Omental fat pad (tissue), 3 donors: ENCODE measurements at regions not wholly inside any gene's neighbourhood (a gene's known extent, or its start where the extent isn't known, plus 50 kb on each side); places are given as distances from the start of the nearest gene placed in this dataset.
A peak's percentile ranks its signal among the peaks of the same experiment; 100 is the strongest.

Experiments used
- ATAC-seq: fragments of 150-250 bp; one replicate; pipeline ENCODE4 v1.9.1; 2016; ENCODE audit warnings: mild to moderate bottlenecking, moderate library complexity; ENCODE audit not compliant: low FRiP score
- DNase-seq: peaks from one replicate; pipeline ENCODE4 v3.0.0-alpha.2; 2019; ENCODE audit warnings: low spot score
- CTCF ChIP-seq, 3 donors: fragments of 450-650 bp; IDR thresholded peaks; one replicate each; pipeline ENCODE4 v1.5.1; 2016 to 2017; ENCODE audit warnings: antibody characterized with exemption in 3 of 3, mild to moderate bottlenecking in 3 of 3, moderate library complexity in 2 of 3

DNA sequence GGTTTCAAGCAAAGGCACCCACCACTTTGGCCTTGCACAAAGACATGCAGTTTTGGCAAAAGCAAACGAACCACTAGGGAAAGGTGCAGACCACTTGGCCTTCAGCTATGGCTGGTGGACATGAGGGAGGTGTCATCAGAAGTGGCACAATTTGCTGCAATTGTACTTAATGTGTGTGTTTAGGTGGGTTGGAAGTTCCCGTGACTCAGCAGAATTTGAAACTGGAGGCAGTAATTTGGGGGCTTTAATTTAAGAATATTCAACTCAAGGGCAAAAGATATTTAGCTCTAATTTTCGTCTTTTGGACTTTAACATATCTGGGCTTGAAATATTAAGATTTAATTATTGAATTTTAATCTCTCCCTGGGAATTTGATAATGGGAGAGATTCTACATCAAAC is 115.6 kb upstream of the NOCT start:
- ATAC-seq (no peak), DNase-seq (no peak)
- no peak for TF ChIP-seq CTCF (IDR thresholded peaks at IDR 0.05)

DNA sequence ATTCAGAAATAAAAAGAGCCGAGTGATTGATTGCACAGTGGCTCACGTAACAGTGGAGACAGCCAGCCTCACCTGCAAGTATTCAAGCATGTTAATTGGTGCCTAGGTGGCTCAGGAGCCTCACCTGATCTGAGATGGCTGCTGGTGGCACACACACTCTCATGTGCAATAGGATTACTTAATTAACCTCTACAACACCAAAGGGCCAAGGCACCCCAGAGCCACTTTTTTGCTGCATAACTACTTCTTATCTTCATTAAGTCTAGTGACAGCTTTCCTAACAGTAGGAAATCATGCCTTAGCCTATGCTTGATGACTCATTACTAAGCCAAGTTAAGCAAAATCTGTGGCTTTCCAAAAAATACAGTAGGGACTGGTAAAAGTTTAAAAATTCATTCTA is 117.3 kb upstream of the NOCT start:
- no peak for TF ChIP-seq CTCF (IDR thresholded peaks at IDR 0.05)
- ATAC-seq: no peak
- DNase-seq: no peak

- no peak for TF ChIP-seq CTCF (IDR thresholded peaks at IDR 0.05)
- ATAC-seq (no peak), DNase-seq (no peak)
These were observed 117.8 kb upstream of the NOCT start for GRCh38 chr4:138897811-138898226.

GRCh38 chr4:138894709-138895108 is 120.9 kb upstream of the NOCT start:
- no peak for ATAC-seq
- DNase-seq: no peak
- TF ChIP-seq CTCF (IDR thresholded peaks at IDR 0.05): no peak

DNA sequence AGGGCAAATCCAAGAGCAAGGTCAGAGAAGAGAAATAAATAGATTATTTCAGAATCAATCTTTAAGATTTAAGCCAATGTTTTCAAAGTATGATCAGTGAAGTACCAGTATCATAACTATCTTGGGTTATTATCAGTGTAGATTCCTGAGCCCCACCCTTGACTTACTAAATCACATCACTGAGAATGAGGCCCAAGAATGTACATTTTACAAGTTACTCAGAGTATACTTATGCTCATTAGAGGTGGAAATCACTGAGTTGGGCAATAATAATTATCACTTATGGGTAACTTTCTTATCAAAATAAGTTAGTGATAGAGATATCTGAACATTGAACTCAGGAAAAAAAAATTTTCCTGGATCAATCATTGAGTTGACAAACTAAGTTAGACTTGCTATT is 121.6 kb upstream of the NOCT start:
- no peak for DNase-seq
- ATAC-seq: peak; percentile 54
- no peak for TF ChIP-seq CTCF (IDR thresholded peaks at IDR 0.05)

DNA sequence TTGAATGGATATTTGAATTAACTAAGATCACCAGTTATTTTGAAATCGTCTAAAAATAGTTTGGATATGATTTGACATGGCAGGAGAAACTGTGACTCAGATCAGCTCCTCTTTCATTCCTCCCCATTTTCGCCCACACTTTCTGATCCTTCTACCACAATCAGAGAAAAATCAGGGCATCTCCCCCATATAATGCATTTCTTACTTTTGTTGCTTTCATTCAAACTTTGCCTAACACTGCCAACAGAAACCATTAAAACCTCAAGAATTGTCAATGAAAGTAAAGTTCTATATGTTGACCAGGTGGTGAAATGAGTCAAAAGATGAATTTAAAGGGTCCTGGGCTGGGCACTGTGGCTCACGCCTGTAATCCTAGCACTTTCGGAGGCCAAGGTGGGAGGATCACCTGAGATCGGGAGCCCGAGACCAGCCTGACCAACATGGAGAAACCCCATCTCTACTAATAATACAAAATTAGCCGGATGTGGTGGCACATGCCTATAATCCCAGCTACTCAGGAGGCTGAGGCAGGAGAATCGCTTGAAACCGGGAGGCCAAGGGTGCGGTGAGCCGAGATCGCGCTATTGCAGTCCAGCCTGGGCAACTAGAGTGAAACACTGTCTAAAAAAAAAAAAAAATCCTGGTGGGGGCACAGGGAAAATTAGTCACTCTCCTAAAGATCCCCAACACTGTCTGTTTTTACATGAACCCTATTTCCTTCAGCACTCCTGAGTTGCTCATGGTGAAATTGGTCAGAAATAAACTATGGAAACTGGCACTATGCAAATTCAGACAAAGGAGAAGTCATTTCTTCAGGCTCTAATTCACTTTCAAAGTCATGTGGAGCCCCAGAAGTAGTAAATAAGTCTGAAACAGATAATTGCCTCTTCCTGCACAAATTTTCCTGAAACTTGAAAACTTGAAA is 122.8 kb upstream of the NOCT start:
- no peak for TF ChIP-seq CTCF (IDR thresholded peaks at IDR 0.05)
- ATAC-seq (peak; percentile 26), DNase-seq (no peak)

DNA sequence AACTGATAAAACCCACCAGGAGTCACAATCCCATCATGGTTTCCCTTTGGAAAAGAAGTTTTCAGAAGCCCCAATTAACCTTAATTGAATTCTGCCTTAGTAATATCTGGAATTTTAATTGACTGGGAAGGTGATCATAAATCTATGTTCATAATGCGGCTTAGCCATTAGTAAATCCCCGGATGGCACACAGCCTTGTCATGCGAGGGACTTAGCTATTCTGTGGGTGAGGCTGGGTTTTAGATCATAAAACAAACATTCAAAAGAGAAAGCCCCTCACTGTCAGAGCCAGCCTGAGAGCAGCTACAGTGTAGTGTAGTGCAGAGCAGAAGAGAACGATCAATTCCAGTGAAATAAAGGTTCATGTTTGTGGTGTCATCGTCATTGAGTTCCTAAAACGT is 124.0 kb upstream of the NOCT start:
- TF ChIP-seq CTCF (IDR thresholded peaks at IDR 0.05): no peak
- ATAC-seq: no peak
- DNase-seq: no peak
